ENCODE measurements at regions not wholly inside any gene's neighbourhood (a gene's known extent, or its start where the extent isn't known, plus 50 kb on each side); places are given as distances from the start of the nearest gene placed in this dataset.

DNA sequence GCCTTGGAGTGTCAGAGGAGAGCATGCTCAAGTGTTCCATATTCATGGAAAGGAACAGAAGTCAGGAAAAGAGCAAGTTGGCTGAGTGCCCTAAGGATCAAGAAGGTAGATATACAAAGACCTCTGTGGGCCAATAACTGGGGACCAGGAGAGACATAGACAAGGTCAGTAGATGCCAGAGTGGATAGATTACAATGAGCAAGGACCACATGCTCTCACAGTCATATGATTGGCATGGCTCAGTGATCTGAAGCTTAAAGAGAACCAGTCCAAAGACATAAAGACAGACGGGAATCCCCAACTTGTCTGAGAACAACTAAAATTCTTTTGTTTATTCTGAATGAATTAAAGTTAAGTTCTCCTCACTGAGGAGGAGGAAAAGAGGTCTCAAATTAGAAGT is 289.7 kb downstream of the HS3ST1 start:
- TF ChIP-seq, protein P1, sequence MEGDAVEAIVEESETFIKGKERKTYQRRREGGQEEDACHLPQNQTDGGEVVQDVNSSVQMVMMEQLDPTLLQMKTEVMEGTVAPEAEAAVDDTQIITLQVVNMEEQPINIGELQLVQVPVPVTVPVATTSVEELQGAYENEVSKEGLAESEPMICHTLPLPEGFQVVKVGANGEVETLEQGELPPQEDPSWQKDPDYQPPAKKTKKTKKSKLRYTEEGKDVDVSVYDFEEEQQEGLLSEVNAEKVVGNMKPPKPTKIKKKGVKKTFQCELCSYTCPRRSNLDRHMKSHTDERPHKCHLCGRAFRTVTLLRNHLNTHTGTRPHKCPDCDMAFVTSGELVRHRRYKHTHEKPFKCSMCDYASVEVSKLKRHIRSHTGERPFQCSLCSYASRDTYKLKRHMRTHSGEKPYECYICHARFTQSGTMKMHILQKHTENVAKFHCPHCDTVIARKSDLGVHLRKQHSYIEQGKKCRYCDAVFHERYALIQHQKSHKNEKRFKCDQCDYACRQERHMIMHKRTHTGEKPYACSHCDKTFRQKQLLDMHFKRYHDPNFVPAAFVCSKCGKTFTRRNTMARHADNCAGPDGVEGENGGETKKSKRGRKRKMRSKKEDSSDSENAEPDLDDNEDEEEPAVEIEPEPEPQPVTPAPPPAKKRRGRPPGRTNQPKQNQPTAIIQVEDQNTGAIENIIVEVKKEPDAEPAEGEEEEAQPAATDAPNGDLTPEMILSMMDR (conservative IDR thresholded peaks at IDR 0.05; ENCODE audit: low read length), result no peak
- no peak for TF ChIP-seq EZH2phosphoT487 (IDR thresholded peaks at IDR 0.05; ENCODE audit: borderline replicate concordance, low read depth, low read length)
